Activated T-cell treated with anti-CD3 and anti-CD28 coated beads for 48 hours (primary cell): ENCODE measurements at regions not wholly inside any gene's neighbourhood (a gene's known extent, or its start where the extent isn't known, plus 50 kb on each side); places are given as distances from the start of the nearest gene placed in this dataset.
A peak's percentile ranks its signal among the peaks of the same experiment; 100 is the strongest.

Experiments
- DNase-seq: peaks from one replicate; pipeline ENCODE4 v3.0.0-alpha.2; 2020; ENCODE audit warnings: low read depth

DNA sequence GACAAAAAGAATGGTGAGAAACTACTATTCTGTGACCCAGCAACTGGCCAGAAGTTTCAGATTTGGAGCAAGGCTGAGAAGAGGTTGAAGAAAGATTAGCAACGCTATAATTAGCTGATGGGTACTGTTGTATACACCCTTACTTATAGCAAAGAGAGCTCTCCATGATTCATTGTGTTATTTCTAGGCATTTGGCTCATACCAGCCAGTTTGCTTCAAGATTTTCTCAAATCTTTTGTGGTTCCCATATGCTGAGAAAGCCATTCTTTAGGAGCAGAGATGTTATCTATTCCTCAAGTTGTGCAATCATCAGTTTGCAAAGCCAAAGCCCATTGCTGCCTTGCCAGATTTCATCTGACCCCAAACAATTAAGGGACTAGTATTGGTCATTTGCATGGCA, 179.4 kb downstream of the ETS1 start:
- DNase-seq = no peak

DNA sequence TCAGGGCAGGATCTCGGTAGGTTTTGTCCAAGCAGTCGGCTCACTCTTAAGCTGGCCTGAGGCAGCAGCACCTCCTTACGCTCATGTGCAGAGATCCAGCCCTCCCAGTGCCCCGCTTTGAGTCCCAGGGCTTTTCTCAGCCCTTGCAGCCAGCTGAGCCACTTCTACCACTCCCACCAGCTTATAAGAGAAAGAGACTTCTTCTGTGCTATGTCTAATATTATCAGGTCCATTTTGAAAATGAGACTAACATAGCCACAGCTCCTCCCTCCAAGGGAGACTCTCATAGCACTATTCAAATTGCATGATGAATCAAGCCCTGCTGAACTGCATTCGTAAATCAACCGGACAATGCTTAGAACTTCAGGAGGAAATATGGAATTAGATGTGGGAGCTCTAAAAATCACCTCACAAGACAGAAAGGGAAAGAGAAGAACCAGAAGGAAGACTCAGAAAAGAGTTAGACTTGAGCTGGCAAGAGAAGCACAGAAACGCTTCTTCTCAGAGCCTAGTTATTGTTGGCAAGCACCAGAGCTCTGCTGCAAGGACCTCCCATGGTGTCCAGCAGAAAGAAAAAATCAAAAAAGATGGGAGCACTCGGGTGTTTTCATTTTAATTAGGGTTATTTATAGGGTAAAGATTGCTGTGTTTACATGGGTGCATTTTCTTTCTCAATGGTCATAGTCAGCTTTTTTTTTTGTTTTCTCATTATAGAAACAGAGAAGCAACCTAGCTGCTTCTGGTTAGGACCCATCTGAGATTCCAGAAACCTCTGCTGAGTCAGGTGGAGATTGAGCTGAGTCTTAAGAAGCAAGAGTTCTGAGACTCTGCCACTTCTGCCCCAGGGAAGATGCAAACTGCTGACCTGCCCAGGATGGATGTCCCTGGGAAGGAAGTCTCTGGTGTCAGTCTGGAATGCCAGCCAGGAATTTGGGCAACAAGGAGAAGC, 181.4 kb downstream of the ETS1 start:
- DNase-seq = no peak

DNA sequence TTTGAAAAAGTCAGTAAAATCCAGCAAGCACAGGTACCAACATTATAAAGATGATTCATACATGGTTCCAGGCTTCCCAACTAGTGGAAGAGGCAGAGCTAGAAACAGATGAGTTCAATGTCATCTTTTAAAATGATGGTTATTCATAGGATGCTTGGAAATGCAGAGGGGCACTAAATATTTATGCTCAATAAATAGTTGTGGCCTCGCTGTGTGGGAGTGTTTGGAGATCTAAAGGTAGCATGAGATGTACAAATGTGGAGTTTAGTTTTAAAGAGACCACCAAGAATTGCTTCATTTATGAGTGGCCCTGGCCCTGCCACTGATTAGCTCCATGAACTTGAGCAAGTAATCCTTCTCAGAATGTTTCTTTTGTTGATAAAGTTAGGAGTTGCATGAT, 182.2 kb downstream of the ETS1 start:
- no peak for DNase-seq

DNA sequence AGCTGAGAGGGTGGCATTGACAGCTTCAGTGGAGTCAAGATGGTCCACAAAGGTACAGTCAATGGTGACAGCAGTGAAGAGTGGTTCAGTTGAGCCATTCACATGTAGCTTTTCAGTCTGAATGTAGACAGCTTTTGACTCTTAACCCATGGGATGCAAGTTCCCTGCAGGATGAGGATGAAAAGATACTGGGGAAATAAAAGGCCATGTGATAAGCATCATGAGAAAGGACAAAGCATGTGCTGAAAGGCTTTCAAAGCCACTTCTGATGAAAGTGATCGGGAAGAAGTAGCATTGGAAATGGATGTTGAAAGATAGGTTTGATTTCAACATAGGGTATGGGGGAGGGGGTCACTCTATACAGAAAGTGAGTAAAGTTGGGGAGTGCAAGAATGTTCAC, 182.9 kb downstream of the ETS1 start:
- no peak for DNase-seq

DNA sequence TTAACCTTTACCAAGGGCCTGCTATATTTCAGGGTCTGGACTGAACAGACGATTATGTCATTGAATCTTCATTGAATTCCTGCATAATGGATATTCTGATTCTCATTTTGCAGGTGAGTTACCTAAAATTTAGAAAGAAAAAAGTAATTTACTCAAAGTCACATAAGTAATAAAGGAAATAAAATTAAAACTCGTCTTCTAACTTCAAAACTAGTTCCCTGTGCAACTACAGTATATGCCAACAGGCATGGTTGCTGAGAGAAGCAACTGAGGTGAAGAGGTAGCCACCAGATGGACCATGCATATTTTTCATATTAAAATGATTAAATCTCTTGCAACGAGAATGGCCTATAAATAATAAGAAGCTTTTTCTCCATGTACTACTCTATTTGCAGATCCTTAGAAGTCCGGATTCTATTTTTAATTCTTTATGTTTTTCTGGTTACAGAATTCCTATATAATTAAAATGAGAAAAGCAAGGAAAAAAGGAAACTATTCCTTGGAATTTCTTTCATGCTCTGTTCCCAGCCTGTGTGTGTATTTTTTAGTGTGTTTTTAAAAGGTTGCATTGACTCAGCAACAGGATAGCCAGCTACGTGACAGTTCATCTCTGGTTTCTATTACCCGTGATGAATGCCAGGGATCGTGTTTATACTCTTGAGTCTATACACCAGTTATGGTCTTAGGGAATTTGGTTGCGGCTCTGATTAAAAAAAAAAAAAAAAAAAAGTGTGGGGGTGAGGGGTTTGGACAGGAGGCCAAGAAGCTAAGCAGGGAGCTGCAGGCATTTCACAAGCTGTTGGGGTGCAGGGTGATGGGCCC, 186.8 kb downstream of the ETS1 start:
- no peak for DNase-seq

DNA sequence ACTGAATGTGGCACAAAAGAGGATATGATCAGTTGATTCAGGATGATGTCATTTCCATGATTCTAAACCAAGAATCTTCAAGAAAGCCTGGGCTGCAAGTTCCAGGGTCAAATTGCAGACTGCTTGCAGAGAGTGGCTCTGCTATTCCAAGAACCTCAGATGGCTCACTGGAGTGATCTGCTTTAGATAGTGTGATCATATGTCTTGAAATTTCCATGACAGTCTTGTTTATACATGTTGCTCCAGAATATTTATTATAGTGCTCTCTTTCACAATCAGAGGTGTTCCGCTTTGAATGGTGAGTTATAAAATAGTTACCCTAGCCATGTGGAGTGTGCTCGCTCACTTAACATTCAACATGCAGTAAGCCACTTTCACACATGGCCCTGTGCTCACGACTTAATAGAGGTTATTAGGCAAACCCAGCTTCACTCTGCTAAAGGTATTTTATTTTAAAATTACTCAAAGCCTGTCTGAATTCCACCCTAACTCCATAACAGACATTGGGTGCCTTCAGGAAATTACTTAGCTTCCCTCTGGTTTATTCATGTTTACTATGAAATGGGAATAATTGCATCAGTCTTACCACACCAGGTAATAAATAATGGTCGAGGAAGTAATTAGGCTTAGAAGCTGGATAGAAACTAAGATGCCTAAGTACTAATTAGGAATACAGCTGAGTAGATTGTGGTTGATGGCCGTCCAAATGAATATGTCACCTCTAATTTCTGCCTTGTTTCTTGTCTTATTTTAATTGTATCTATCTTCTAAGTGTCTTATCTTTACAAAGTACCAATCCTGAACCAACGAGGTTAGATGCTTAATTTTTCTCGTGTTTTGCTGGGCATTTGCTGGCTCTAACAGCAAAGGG, 187.9 kb downstream of the ETS1 start:
- DNase-seq = no peak

DNA sequence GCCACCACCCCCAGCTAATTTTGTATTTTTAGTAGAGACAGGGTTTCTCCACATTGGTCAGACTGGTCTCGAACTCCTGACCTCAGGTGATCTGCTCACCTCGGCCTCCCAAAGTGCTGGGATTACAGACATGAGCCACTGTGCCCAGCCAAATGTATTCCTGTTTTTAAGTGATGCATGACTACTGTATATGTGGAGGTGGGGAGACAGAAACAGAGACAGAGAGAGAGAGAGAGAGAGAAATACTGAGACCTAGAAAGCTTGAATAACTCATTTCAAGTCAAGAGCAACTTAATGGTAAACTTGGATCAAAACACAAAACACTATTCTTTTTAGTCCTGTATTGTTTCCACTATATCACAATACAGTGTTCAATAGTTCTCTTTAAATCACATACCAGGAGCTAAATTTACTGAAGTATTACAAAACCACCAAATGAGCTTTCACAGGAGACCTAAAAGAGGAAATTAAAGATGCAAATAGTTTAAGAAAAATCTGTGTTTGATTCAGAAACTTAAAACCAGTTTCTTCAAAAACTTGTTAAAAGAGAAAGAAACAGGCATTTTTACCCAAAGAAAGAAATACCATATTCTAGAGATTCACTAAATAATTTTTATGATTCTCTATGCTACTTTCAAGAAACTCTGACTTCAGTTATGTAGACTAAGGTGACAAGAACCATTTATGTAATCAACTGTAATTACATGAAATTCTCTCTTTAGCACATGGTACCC, 188.7 kb downstream of the ETS1 start:
- no peak for DNase-seq

DNA sequence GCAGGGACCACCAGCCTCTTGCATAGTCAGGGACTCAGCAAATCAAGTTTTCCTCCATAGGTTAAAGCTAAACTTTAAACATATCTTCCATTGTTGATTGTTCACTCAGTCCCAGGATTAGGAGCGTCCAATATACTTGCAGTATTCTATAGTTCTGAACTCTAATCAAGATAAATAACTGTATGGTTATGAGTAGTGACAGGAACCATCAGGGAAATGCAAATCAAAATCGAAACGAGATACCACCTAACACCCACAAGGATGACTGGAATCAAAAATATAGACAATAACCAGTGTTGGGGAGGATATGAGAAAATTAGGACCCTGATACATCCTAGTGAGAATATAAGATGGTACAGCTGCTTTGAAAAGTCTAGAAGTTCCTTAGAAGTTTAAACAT, 190.0 kb downstream of the ETS1 start:
- DNase-seq = no peak

DNA sequence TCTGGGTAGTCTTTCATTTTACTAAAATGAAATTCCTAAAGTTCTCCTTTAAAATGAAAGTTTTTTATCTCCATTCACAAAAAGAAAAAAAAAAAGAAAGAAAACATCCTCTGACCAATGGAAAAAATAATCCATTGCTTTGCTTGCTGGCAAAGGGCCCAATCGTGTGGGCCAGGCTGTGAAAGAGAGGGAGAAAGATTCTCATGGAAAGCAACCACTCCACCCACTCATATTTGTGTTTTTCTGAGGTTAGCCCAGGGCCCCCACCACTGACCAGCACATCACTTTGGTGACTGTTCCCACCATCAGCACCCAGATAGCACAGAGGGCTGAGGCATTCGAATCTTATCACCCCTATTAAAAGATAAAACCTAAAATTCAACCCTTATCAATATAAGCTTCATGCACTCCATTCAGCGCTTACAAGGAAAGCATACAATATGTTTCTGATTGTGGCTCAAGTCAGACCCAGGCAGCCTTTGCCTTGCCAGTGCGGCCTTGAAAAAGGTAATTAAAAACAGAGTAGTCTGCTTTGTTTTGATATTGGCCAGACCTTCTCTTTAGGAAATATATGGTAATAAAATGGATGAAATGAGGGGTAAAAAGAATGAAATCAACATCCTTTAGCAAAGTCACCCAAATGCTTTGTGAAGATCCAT, 192.8 kb downstream of the ETS1 start:
- DNase-seq = no peak

DNA sequence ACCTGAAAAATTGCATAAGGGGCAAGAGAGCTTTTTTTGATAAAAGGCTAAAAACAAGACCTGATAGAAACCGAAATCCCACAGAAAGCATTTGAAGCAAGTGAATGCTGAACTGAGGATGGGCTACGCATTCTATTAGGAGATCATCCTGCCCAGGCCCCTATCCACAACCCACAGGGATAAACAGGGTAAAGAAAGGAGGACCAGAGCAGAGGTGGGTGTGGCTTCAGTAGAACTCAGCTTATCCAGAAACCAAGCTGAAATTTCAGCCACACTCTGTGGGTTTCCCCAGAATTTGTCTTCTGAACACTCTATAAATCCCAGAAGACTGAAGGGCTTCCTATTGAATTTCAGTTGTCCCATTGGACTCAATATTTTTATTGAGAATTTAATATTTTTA, 195.1 kb downstream of the ETS1 start:
- DNase-seq = no peak

DNA sequence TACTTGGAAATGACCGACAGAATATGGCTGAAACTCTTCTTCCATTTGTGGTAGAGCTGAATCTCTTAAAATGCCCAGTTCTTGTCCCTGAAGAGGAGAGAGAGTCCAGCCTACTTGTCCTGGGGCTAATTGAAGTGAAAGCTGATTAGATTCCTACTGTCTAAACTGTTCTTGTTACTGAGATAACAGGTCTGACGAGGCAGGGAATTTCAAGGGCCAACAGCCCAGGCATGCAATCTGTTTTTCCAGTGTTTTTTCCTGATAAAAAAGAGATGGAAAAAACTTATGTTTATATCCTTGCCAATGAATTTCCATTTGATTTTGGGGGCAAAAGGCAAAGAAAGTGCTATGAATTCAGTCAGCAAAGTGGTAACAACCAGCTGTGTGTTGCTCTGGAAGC, 195.5 kb downstream of the ETS1 start:
- no peak for DNase-seq

DNA sequence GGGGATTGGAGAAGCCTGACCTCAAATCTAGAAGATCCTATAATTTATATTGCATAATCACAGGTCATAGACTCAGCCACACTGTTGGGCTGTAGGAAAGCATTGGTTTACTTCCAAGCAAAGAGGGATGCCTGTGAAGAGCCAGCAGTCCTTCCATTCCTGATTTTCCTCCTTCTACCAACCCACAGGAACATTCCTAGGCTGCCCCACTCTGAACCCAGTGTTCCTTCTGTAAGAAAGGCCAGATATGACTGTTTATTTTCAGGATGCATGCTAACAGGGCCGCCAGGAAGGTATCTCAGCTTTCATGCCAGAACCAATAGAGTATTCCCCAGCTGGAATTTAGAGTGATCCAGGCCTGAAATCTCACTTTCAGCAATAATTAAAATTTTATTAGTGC, 197.1 kb downstream of the ETS1 start:
- DNase-seq = no peak

DNA sequence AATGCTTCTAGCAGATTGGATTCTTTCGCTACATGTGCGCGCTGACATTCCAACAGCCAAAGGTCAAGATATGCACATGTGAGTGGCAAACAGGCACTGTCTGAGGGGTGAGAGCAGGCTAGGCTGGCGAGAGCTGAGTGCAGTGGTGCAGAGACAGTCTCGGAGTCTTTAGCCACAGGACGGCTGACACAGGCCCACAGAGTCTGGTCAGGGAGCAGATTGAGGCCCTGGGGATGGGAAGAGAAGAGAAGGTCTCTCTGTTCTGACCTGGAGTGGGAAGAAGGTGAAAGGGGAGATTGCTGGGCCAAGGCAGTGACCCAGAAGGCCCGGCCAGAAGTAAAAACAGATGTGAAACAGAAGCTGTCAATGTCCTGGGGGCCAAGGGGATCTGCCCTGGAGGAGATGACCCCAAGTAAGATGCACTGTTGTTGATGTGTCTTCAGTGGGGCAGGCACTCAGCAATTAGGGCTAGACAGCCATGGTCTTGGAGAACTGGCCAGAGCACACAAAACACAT, 197.8 kb downstream of the ETS1 start:
- DNase-seq = no peak

DNA sequence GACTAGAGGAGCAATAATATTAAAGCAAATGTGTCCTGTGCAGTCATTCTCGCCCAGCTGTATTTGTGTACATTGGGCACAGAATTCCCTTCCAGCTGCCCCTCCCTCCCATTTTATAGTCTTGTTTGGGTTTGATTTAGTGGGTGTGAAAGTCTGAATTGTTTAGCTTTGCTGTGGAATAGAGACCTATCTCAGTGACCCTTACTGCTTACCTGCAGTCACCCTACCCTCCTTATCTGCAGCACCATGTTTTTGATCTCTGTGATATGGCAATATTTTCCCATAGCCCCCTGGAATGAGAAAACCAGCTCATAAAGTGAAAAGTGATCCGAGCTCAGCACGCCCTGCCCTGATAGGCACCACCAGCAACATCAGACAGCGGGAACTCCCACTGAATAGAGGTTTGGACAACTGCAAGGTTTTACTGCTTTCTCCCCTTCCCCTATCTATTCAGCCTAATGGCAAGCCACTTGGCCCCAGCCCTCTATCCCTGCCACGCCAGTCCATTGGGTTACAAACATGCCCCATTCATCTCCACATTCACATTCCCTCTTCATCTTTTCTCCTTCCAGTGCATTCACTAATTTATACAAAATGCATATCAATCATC, 199.0 kb downstream of the ETS1 start:
- DNase-seq = no peak

DNA sequence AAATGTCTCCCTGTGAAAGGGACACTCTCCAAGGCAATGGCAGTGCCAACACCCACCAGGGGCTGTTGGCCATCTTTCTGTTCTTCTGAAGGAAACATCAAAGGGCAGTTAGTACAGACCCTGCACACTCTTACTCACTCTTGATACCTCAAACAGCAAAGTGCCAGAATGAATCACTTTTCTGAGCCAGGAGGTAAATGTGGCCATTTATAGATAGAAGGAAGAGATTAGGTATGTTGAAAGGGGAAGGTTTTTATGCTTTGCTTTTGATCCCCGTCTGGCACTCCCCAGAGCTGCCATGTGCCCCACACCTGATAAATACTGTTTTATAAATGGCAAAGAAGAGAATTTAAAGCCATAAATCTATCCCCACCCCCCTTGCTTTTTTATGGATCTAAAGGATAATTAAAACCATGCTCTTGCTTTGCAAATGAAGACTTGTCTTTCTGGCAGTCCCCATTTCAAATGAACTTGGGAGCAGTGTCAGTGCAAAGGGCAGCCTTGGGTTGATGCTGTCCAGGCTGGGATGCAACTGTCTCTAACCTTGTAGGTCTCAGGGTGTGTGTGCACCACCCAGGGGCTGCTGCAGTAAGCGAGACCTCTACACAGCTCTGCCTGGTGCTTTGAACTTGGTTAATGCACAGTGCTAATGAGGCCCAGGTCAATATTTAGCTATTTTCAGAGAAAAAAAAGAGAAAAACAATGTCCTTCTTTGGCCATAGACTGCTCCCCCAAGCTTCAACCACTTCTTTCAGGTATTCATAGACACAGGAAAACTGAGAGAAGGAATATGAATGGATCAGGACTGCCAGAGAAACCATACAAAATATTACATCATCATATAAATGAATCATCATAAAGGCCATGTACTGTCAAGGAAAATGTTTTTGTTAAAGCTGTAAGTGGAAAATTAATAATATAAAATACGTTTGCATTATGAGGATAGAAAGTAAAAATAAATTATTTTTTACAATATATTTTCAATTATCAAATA, 207.5 kb downstream of the ETS1 start:
- DNase-seq = peak; percentile 23

DNA sequence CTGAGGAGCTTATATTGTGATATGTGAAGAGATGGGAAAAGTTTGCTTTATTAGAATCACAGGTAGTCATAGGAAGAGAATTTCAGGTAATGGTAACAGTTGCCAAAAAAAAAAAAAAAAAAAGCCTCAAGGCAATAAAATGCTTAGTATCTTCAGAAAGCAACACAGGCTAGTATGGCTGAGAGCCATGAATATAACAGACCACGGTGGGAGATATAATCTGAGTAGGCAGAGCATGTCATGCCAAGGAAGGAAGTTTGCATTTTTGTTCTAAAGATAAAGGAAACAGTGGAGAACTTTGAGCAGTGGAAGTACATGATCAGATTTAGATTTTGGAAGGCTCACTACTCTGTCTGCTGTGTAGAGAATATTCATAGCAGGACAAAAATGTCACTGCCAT, 211.4 kb downstream of the ETS1 start:
- no peak for DNase-seq

DNA sequence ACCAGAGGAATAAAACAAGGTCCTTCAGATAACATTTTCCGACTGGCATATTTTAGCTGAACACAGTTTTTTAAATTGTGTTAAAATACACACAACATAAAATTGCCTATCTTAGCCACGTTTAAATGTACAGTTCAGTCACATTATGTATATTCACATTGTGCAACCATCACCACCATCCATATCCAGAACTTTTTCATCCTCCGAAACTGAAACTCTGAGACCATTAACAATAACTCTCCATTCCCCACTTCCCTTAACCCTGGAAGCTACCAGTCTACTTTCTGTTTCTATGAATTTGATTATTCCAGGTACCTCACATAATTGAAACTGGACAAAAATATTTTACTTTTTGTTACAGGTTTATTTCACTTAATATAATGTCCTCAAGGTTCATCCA, 213.3 kb downstream of the ETS1 start:
- no peak for DNase-seq

DNA sequence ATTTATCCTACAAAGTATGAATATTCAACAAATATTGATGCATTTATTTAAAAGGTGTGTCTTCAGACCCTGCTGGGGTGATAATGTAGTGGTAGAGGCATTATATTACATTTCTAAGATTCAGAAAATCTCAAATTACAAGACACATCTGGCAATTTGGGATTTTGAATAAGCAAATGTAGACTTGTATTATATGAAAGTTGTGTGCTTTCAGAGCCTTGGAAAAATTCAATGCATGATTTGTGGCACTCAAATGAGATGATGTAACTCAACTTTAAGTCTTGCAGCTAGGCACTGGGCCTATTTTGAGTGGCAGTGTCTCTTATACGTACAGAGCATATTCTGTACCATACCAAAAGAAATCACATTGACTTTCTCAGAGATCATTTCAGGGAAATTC, 214.4 kb downstream of the ETS1 start:
- DNase-seq = no peak

DNA sequence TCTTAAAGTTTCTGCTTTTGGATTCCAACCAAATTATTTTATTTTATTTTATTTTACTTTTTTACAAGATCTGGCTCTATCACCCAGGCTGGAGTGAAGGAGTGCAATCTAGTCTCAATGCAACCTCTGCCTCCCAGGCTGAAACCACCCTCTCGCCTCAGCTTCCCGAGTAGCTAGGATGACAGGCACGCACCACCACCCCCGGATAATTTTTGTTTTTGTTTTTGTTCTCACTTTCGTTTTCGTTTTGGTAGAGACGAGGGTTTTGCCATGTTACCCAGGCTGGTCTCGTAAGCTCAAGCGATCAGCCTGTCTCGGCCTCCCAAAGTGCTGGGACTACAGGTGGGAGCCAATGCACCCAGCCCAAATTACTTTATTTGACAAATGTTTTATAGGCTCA, 219.8 kb downstream of the ETS1 start:
- no peak for DNase-seq
